ENCODE measurements at regions not wholly inside any gene's neighbourhood (a gene's known extent, or its start where the extent isn't known, plus 50 kb on each side); places are given as distances from the start of the nearest gene placed in this dataset.
"Not testable (repeated sequence)": the region's sequence is repeated elsewhere in the genome, so short reads cannot be mapped to it uniquely, and the experiment has no call there.

DNA sequence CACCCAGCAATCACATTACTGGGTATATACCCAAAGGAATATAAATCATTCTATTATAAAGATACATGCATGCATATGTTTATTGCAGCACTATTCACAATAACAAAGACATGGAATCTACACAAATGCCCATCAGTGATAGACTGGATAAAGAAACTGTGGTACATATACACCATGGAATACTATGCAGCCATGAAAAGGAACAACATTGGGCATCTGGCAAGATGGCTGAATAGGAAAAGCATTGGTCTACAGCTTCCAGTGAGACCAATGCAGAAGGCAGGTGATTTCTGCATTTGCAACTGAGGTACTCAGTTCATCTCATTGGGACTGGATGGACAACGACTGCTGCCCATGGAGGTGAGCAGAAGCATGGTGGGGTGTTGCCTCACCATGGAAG is 128.6 kb downstream of the FCRL5 start:
- not testable (repeated sequence) for TF ChIP-seq CTCF (IDR thresholded peaks at IDR 0.05); ZFX (IDR thresholded peaks at IDR 0.05; ENCODE audit: borderline replicate concordance)

All from 22Rv1 (cell line).